ENCODE measurements at regions not wholly inside any gene's neighbourhood (a gene's known extent, or its start where the extent isn't known, plus 50 kb on each side); places are given as distances from the start of the nearest gene placed in this dataset.
A peak's percentile ranks its signal among the peaks of the same experiment; 100 is the strongest.

DNA sequence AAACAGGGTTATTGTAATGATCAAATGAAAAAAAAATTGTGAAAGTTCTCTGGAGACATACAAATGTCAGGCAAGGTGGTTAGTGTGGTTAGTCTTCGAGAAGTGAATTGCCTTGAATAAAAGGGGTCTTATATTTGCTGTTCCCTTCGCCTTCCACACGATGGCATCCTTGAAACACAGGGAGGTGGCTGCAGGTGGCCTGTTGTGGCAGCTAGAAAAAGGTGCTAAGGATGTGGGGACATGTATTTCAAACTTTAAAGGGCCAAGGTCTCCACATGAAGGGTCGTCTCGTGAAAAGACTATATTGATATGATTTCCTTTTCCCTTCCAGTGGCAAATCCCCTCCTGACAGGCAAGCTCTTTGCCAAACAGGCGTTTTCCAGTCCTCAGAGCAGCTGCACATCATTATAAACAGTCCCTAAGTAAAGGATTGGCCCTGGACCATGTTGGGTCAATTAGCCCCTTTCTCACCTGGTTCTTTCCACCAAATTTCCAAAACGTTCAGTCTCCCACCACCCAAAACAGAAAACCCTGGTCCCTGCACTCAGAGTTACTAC lies 68.5 kb downstream of the COPS8 start:
- no TSS peak for BruUV-seq (replicated peaks)
- Histone ChIP-seq H3K9ac (ENCODE audit: insufficient read depth in 1 of 2, low read depth in 2 of 2, low read length in 2 of 2) (no peak overlapping the region), H3K27ac (ENCODE audit: extremely low read depth, low read depth, low read length) (no peak overlapping the region), H2AFZ (ENCODE audit: low read depth, low read length) (no peak overlapping the region), H4K20me1 (replicated peaks; ENCODE audit: control insufficient read depth, insufficient read depth, low read length) (no peaks in the 10 kb centered on the region), H3K4me2 (ENCODE audit: insufficient read depth, low read length) (no peak overlapping the region), H3K4me1 (replicated peaks in 1 of 2; ENCODE audit: control insufficient read depth in 2 of 2, insufficient read depth in 2 of 2, low read length in 2 of 2) (no peaks in the 10 kb centered on the region), H3K9me1 (ENCODE audit: control insufficient read depth, insufficient read depth, low read length) (no peaks in the 10 kb centered on the region), H3K36me3 (ENCODE audit: control insufficient read depth, insufficient read depth, low read length) (no peaks in the 10 kb centered on the region), H3K4me3 (no peak overlapping the region), H3K9me3 (replicated peaks; ENCODE audit: control insufficient read depth, insufficient read depth, low read depth, low read length) (no peaks in the 10 kb centered on the region), H3K79me2 (ENCODE audit: control insufficient read depth, insufficient read depth, low read length) (no peaks in the 10 kb centered on the region), H3K27me3 (ENCODE audit: control insufficient read depth in 2 of 2, insufficient read depth in 2 of 2, low read length in 2 of 2) (peaks cover 2 to 27% of the 10 kb centered on the region in 2 experiments; a peak in 2 of 5 replicates)
- ATAC-seq = no peak; the same call in 2 of the 3 replicates
- WGBS (ENCODE audit: insufficient coverage, low coverage, missing lambda C conversion rate) = 0% methylated on average over 7 of the region's 7 CpGs
- CTCF ChIA-PET (ENCODE audit: low intra/inter-chr PET ratio) = interaction anchor here (0.6 to 1.6 kb wide), 2 partner anchors 256 to 417 kb away, joined by 4 to 6 read pairs; no protein-coding TSS in a partner anchor
- intact Hi-C loops (cut with micrococcal nuclease) = loop anchor here (1.0 to 2.0 kb wide), 3 partner anchors 321 to 418 kb away; no protein-coding TSS in a partner anchor
- in situ Hi-C loops (cut with MboI) = loop anchor here (10.0 kb wide), 1 partner anchor 421 kb away; no protein-coding TSS in a partner anchor
- POLR2A ChIA-PET = no interaction called here
- no peak for FAIRE-seq
- peak; percentile 11 to 50 (median 30) for DNase-seq (ENCODE audit: extremely low read depth in 1 of 4, low spot score in 3 of 4)
- TF ChIP-seq, protein P1, sequence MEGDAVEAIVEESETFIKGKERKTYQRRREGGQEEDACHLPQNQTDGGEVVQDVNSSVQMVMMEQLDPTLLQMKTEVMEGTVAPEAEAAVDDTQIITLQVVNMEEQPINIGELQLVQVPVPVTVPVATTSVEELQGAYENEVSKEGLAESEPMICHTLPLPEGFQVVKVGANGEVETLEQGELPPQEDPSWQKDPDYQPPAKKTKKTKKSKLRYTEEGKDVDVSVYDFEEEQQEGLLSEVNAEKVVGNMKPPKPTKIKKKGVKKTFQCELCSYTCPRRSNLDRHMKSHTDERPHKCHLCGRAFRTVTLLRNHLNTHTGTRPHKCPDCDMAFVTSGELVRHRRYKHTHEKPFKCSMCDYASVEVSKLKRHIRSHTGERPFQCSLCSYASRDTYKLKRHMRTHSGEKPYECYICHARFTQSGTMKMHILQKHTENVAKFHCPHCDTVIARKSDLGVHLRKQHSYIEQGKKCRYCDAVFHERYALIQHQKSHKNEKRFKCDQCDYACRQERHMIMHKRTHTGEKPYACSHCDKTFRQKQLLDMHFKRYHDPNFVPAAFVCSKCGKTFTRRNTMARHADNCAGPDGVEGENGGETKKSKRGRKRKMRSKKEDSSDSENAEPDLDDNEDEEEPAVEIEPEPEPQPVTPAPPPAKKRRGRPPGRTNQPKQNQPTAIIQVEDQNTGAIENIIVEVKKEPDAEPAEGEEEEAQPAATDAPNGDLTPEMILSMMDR (IDR thresholded peaks at IDR 0.05 in 2 of 3, conservative IDR thresholded peaks at IDR 0.05 in 1 of 3; ENCODE audit: insufficient read depth in 2 of 3, low read depth in 1 of 3, low read length in 3 of 3) = peak; percentile 62 to 80 (median 66)
- TF ChIP-seq, protein P2, sequence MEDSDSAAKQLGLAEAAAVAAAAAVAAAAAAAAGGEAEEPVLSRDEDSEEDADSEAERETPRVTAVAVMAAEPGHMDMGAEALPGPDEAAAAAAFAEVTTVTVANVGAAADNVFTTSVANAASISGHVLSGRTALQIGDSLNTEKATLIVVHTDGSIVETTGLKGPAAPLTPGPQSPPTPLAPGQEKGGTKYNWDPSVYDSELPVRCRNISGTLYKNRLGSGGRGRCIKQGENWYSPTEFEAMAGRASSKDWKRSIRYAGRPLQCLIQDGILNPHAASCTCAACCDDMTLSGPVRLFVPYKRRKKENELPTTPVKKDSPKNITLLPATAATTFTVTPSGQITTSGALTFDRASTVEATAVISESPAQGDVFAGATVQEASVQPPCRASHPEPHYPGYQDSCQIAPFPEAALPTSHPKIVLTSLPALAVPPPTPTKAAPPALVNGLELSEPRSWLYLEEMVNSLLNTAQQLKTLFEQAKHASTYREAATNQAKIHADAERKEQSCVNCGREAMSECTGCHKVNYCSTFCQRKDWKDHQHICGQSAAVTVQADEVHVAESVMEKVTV (CRISPR knock-in tag; IDR thresholded peaks at IDR 0.05) = peak; percentile 67
- TF ChIP-seq, protein P3, sequence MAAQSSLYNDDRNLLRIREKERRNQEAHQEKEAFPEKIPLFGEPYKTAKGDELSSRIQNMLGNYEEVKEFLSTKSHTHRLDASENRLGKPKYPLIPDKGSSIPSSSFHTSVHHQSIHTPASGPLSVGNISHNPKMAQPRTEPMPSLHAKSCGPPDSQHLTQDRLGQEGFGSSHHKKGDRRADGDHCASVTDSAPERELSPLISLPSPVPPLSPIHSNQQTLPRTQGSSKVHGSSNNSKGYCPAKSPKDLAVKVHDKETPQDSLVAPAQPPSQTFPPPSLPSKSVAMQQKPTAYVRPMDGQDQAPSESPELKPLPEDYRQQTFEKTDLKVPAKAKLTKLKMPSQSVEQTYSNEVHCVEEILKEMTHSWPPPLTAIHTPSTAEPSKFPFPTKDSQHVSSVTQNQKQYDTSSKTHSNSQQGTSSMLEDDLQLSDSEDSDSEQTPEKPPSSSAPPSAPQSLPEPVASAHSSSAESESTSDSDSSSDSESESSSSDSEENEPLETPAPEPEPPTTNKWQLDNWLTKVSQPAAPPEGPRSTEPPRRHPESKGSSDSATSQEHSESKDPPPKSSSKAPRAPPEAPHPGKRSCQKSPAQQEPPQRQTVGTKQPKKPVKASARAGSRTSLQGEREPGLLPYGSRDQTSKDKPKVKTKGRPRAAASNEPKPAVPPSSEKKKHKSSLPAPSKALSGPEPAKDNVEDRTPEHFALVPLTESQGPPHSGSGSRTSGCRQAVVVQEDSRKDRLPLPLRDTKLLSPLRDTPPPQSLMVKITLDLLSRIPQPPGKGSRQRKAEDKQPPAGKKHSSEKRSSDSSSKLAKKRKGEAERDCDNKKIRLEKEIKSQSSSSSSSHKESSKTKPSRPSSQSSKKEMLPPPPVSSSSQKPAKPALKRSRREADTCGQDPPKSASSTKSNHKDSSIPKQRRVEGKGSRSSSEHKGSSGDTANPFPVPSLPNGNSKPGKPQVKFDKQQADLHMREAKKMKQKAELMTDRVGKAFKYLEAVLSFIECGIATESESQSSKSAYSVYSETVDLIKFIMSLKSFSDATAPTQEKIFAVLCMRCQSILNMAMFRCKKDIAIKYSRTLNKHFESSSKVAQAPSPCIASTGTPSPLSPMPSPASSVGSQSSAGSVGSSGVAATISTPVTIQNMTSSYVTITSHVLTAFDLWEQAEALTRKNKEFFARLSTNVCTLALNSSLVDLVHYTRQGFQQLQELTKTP (IDR thresholded peaks at IDR 0.05; ENCODE audit: low read depth in 1 of 2, partially characterized antibody in 2 of 2) = no peak
